Activated CD8-positive, alpha-beta memory T cell treated with anti-CD3 and anti-CD28 coated beads, Interleukin-2, amount 50 U/mL, for 4 hours (primary cell): ENCODE measurements at regions not wholly inside any gene's neighbourhood (a gene's known extent, or its start where the extent isn't known, plus 50 kb on each side); places are given as distances from the start of the nearest gene placed in this dataset.
"Not testable (repeated sequence)": the region's sequence is repeated elsewhere in the genome, so short reads cannot be mapped to it uniquely, and the experiment has no call there.

Experiments
- DNase-seq: peaks from one replicate; pipeline ENCODE4 v3.0.0-alpha.2; 2020

DNA sequence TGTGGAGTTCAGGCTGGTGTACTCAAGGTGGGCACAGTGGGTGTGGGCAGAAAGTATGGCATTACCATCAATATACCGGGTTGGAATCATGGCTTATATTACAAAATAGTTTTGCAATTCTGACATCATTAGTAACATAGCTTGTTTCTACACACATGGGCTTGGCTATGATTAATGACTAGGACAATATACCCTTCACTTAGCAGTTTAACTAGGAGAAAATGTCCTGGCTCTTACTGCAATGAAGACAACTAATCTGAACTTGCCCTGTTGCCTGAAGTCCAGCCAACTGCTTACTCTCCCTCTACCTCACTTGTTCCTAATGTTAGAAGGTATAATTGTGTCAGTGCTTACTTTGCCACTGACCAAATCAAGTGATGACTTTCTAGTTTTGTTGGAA, 612.5 kb downstream of the EFNA5 start:
- DNase-seq, result no peak

GRCh38 chr5:107056278-107056677, 614.5 kb downstream of the EFNA5 start:
- DNase-seq, result no peak

GRCh38 chr5:107047048-107047447, 623.7 kb downstream of the EFNA5 start:
- no peak for DNase-seq

GRCh38 chr5:107043665-107044064, 627.1 kb downstream of the EFNA5 start:
- DNase-seq, result no peak

DNA sequence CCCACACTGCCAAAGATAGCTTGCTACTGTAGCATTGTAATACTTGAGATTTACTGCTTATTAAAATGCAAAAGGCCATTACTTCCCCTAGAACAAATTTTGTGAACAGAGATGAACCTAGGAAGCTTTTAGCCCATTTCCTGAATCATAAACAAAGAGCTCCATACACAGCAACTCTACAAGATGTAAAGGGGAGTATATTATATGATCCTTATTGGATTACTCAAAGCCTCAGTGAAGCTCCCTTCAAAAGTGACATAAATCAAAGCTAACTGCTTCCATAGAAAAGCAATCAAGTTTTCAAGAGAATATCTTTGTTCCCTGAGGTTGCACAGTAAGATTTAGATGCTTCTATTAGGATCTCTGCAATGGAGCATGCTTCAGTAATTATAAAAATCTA, 629.8 kb downstream of the EFNA5 start:
- no peak for DNase-seq

DNA sequence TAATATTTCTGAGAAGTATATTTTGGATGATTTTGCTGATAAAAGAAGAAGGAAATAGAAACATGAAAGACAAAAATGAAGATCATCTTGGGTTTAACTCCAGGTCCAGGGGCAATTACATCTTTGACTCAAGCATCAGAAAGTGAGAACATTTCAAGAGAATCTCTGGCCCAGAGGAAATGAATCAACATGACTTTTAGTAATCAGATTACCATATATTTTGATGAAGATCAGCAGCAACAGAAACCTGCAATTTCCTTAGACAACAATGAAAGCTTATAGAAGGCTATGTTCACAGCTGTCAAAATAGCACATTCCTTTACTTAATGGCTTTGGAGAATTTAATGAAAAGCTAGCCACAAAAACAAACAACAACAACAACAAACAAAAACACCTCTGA, 638.1 kb downstream of the EFNA5 start:
- no peak for DNase-seq

- no peak for DNase-seq
Measured at GRCh38 chr5:107028938-107029337, 641.8 kb downstream of the EFNA5 start.

DNA sequence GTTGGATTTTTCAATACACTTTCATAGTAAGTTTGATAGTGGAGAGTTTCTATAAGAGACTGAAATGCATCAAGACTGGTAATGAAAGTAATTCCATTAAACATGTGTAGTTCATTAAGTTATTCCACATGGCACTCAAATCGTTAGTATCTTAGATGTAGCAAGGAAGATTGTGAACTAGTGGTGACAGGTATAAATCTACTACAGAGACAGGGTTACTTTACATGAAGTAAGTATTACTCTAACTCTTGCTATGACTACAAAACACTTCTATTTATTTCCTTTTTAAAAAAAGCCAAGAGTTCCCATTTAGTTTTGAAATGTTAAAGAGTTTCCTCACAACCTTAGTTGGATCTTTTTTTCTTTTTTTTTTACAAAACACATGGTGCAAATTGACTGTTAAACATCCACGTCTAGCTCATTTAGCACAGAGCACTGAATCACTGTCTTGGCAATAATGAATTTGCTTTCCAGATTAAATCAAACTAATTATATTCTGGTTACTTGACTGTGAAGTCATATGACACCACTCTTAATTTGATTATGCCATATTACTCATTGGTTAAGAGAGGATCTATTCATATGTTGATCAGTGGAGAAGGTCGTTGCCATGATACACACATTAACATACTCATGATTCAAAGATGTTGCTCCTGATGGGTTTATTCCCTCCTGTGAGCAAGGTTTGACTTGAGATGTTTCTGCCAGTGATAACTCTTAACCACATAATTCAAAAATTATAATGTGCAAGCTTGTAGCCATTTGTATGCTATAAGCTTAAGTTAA, 644.8 kb downstream of the EFNA5 start:
- no peak for DNase-seq

DNA sequence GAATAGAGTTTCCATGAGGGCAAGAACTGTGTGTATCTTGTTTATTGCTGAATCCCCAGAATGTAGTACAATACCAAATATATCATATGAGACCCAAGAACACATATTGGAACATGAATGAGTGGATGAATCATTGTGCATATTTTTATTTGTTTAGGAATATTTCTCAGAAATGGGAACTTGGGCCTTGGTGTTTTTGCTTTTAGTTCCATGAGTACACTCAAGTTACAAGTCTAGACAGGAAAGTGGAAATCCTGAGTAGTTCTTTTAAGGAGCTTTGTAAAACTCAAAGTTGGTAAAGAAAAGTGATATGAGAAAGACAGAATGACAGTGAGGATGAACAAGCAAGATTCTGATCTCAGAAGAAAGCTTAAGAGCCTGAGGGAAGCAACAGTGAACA, 647.0 kb downstream of the EFNA5 start:
- no peak for DNase-seq

DNA sequence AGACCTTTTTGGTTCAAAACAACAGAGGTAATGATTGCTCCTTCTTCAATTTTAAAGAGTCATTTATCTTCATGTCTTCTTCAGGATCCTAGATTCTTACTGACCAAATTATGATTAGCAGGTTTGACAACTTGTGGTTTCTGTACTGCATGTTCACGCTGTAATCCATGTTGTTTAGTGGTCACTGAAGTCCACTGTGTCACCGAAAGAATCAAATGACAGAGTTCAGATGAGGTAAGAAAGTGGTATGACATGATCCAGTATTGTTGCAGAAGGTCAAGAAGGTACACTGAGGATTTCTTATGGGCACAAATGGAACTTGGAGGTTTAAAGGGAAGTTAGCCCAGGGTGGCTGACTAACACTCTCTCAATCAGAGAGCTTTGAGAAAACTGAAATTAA, 649.2 kb downstream of the EFNA5 start:
- DNase-seq, result no peak

DNA sequence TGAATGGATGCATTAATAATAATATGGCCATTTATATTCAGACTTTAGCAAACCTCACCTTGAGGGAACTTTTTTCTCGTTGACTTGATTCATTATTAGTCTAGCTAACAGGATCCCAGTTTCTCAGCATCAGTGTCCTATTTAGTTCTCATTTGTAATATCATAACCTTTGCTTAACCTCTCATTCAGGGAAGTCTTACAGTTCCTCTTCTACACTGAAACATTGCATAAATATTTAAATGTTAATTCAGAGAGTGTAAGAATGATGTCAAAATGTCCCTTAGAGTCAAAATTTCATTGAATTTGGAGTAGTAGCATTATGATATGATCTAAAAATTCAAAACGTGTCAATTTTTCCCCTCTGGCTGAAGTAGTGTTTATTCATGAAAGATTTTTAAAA, 650.1 kb downstream of the EFNA5 start:
- no peak for DNase-seq

GRCh38 chr5:107017616-107018015, 653.1 kb downstream of the EFNA5 start:
- no peak for DNase-seq

DNA sequence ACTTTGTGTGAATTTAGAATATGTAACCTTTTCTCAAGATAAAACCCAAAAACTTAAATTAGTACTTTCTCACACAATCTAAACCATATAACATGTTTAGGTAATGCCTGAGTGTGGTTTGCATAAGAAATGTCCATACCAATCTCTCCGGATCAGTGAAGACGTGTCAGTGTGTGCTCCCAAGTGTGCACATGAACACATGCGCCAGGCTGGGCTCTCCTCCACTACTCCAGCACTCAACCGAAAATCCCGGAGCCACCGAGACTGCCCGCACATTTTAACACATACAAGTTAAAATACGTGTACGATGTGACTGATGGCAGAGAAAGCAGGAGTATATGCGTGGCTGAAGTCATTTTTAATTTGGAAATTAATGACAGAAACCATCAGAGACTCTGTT, 658.4 kb downstream of the EFNA5 start:
- no peak for DNase-seq

- DNase-seq, result no peak
Measured at GRCh38 chr5:107011605-107012004, 659.1 kb downstream of the EFNA5 start.

DNA sequence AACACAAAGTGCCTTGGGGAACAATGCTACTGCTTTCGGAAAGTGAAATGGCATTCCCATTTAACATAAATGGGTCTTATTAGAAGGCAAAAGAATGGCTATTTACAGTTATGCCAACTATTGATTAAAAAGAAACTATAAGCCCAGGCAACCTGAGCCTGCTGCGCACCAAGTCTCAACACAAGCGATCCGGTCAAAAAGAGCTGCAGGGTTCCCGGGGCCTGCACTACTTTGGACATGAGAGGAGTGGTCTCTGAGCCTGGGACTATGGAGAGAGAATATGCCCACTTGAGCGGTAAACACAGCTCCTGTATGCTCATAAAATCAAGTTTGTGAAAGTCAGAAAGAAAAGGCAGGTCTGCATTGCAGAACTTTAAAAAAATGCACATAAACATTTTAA, 660.7 kb downstream of the EFNA5 start:
- no peak for DNase-seq

DNA sequence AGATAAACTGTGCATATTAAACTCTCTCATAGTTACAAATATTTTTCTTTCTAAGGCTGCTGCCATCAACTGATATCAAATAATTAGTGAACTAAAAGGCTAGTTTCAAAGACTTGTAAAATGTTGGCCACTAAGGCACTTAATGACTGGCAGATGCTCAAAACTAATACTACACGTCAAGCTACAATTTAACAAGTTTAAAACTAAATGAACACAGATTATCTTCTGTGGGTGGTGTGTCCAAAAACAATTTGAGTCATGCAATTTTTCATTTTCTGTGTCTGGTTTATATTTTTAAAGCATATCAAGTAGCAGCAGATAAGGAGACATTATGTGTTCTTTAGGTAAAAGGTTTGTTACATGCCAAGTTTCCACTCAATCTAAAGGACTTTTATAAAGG, 665.1 kb downstream of the EFNA5 start:
- no peak for DNase-seq

DNA sequence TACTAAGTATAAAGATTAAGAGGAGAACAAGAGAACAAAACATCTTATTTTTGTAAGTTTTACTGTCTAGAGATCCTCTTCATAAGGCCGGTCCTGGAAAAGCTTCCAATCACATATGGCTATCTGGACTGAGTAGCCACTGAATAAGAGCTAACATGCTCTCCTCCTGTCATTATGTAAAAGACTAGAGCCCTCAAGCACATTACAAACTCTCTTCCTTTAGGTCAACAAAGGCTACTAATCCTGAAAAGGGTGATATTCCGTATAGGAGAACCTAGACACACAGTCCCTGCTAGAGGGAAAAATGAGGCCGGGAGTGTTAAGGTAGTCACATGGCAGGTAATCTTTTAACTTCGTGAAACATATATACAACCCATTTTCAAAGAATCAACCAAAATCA, 665.6 kb downstream of the EFNA5 start:
- DNase-seq, result no peak

- DNase-seq, result no peak
Measured at GRCh38 chr5:107002115-107002514, 668.6 kb downstream of the EFNA5 start.

DNA sequence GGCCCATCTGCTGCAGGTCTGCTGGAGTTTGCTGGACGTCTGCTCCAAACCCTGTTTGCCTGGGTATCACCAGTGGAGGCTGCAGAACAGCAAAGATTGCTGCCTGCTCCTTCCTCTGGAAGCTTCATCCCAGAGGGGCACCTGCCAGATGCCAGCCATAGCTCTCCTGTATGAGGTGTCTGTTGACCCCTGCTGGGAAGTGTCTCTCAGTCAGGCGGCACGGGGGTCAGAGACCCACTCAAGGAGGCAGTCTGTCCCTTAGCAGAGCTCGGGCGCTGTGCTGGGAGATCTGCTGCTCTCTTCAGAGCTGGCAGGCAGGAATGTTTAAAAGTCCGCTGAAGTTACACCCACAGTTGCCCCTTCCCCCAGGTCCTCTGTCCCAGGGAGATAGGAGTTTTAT, 671.2 kb downstream of the EFNA5 start:
- DNase-seq, result not testable (repeated sequence)

DNA sequence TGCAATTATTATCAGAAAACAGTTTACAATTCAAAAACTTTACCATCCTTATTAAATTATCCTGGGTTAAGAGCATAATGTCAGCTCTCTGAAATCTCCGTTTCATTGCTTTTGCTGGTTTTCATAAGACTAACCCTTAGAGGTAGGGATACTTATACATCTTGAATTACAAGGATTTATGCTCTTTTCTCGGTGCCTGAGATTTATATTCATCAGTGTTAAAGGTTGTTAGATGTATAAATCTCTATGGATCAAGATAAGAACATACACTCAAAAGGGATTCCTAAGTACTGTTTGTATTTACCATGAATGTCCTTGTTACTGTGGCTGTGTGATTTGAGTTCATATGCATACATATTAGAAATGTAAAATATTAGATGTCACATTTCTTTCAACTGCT, 684.7 kb downstream of the EFNA5 start:
- DNase-seq, result no peak

DNA sequence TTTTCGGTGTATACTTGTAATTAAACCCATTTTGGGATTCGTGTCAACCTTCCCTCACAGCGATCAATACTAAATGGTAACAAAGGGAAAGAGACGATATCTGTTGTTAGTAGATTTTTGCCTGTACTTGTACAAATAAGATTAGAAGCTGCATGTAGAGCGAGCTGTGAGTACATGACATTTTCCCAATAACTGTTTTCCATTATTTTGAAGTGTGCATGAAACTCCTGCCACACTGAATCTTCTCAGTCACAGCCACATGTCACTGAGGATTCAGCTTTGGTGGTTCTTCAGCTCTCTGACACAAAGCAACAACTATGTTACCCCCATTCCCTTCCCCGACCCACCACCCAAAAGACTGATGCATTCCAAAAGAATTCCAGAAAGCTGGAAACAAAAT, 685.6 kb downstream of the EFNA5 start:
- no peak for DNase-seq

DNA sequence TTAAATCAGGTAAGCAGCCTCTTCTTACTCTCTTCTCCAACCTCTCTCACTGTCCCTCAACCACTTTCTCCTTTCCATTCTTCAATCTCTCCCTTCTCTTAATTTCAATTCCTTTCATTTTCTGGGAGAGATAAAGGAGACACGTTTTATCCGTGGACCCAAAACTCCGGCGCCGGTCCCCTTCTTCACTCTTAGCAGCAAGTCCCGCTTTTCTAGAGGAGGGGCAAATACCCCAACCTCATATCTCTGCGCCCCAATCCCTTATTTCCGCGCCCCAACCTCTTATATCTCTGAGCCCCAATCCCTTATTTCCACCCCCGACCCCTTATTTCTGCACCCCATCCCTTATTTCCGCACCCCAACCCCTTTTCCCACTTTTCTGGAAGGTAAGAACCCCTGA, 691.6 kb downstream of the EFNA5 start:
- not testable (repeated sequence) for DNase-seq

DNA sequence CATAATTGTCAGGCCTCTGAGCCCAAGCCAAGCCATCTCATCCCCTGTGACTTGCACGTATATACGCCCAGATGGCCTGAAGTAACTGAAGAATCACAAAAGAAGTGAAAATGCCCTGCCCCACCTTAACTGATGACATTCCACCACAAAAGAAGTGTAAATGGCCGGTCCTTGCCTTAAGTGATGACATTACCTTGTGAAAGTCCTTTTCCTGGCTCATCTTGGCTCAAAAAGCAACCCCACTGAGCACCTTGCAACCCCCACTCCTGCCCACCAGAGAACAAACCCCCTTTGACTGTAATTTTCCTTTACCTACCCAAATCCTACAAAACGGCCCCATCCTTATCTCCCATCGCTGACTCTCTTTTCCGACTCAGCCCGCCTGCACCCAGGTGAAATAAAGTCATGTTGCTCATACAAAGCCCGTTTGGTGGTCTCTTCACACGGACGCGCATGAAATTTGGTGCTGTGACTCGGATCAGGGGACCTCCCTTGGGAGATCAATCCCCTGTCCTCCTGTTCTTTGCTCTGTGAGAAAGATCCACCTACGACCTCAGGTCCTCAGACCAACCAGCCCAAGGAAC, 692.1 kb downstream of the EFNA5 start:
- not testable (repeated sequence) for DNase-seq

GRCh38 chr5:106976363-106976762, 694.4 kb downstream of the EFNA5 start:
- no peak for DNase-seq

- no peak for DNase-seq
Measured at GRCh38 chr5:106974272-106974671, 696.5 kb downstream of the EFNA5 start.
